RWPE2 (cell line): ENCODE measurements at regions not wholly inside any gene's neighbourhood (a gene's known extent, or its start where the extent isn't known, plus 50 kb on each side); places are given as distances from the start of the nearest gene placed in this dataset.
"Not testable (repeated sequence)": the region's sequence is repeated elsewhere in the genome, so short reads cannot be mapped to it uniquely, and the experiment has no call there.

Experiments used
- ATAC-seq: fragments of 200-7000 bp; cut with Tn5 transposase; 3 replicates; pipeline ENCODE4 v1.9.1; 2021; ENCODE audit warnings: low read depth
- DNase-seq: peaks from one replicate; pipeline ENCODE4 v3.0.0-alpha.2; 2020; ENCODE audit warnings: low spot score
- H3K27ac ChIP-seq: fragments of 450-650 bp; 2 replicates; pipeline ENCODE4 v1.5.1; 2017; ENCODE audit warnings: mild to moderate bottlenecking; ENCODE audit not compliant: poor library complexity, severe bottlenecking
- H3K27me3 ChIP-seq: fragments of 250-450 bp; sonication (Bioruptor Pico); 2 replicates; pipeline ENCODE4 v1.5.1; 2021; ENCODE audit warnings: mild to moderate bottlenecking, moderate library complexity; ENCODE audit not compliant: insufficient read depth, poor library complexity, severe bottlenecking
- H3K36me3 ChIP-seq: fragments of 250-450 bp; sonication (Bioruptor Pico); 2 replicates; pipeline ENCODE4 v1.5.1; 2020; ENCODE audit warnings: low read depth, mild to moderate bottlenecking, moderate library complexity
- H3K4me1 ChIP-seq: fragments of 250-450 bp; sonication (Bioruptor Pico); 2 replicates; pipeline ENCODE4 v1.5.1; 2021; ENCODE audit warnings: mild to moderate bottlenecking, moderate library complexity; ENCODE audit not compliant: insufficient read depth, poor library complexity, severe bottlenecking
- H3K4me3 ChIP-seq: fragments of 250-450 bp; sonication (Bioruptor Pico); 2 replicates; pipeline ENCODE4 v1.5.1; 2021; ENCODE audit warnings: mild to moderate bottlenecking, moderate library complexity; ENCODE audit not compliant: severe bottlenecking
- H3K9me3 ChIP-seq: fragments of 250-450 bp; sonication (Bioruptor Pico); 2 replicates; pipeline ENCODE4 v1.5.1; 2021; ENCODE audit warnings: mild to moderate bottlenecking, moderate library complexity; ENCODE audit not compliant: severe bottlenecking
- CTCF ChIP-seq: fragments of 450-650 bp; IDR thresholded peaks from one replicate; pipeline ENCODE4 v1.5.1; 2017; ENCODE audit warnings: mild to moderate bottlenecking, moderate library complexity; ENCODE audit not compliant: poor library complexity, severe bottlenecking

GRCh38 chrX:39796856-39797255 is 300.9 kb downstream of the BCOR start:
- no peaks in the 10 kb centered on the region for H3K36me3 ChIP-seq
- H3K27me3 ChIP-seq = no peaks in the 10 kb centered on the region
- H3K4me1 ChIP-seq = no peaks in the 10 kb centered on the region
- H3K4me3 ChIP-seq = no peak overlapping the region
- TF ChIP-seq CTCF = no peak
- DNase-seq = no peak
- no peak overlapping the region for H3K27ac ChIP-seq
- no peak for ATAC-seq
- no peaks in the 10 kb centered on the region for H3K9me3 ChIP-seq

GRCh38 chrX:39798488-39798887 is 299.3 kb downstream of the BCOR start:
- H3K4me3 ChIP-seq, H3K4me1 ChIP-seq, H3K9me3 ChIP-seq, H3K27me3 ChIP-seq, ATAC-seq, H3K36me3 ChIP-seq, DNase-seq, H3K27ac ChIP-seq: not testable (repeated sequence)

- Histone ChIP-seq H3K4me1 (no peaks in the 10 kb centered on the region), H3K36me3 (no peaks in the 10 kb centered on the region), H3K27me3 (no peaks in the 10 kb centered on the region), H3K27ac (no peak overlapping the region), H3K9me3 (no peaks in the 10 kb centered on the region), H3K4me3 (no peak overlapping the region)
- ATAC-seq (no peak), DNase-seq (no peak)
- TF ChIP-seq CTCF = no peak
Measured at GRCh38 chrX:39802354-39802753, 295.4 kb downstream of the BCOR start.

GRCh38 chrX:39802908-39803307 is 294.9 kb downstream of the BCOR start:
- Histone ChIP-seq H3K36me3 (no peaks in the 10 kb centered on the region), H3K4me3 (no peak overlapping the region), H3K9me3 (no peaks in the 10 kb centered on the region), H3K27ac (no peak overlapping the region), H3K27me3 (no peaks in the 10 kb centered on the region), H3K4me1 (no peaks in the 10 kb centered on the region)
- DNase-seq = no peak
- TF ChIP-seq CTCF = no peak
- ATAC-seq = no peak

GRCh38 chrX:39805022-39805421 is 292.7 kb downstream of the BCOR start:
- no peak for TF ChIP-seq CTCF
- ATAC-seq = no peak

More at GRCh38 chrX:39805022-39805421, 292.7 kb downstream of the BCOR start:
- Histone ChIP-seq H3K4me3 (no peak overlapping the region), H3K36me3 (no peaks in the 10 kb centered on the region), H3K27ac (no peak overlapping the region), H3K4me1 (peaks cover 6% of the 10 kb centered on the region), H3K27me3 (no peaks in the 10 kb centered on the region), H3K9me3 (no peaks in the 10 kb centered on the region)
- DNase-seq = no peak
